Esophagus muscularis mucosa (tissue), 4 donors: ENCODE measurements at regions not wholly inside any gene's neighbourhood (a gene's known extent, or its start where the extent isn't known, plus 50 kb on each side); places are given as distances from the start of the nearest gene placed in this dataset.

Source experiments
- CTCF ChIP-seq, 3 experiments: fragments of 200-600 bp in 2 of 3; fragments of 450-650 bp in 1 of 3; sonication (generic) in 2 of 3; IDR thresholded peaks; one replicate each; pipeline ENCODE4 v1.5.1; 2017 to 2019; ENCODE audit warnings: antibody characterized with exemption in 3 of 3, mild to moderate bottlenecking in 2 of 3, moderate library complexity in 1 of 3
- EP300 ChIP-seq: sonication (generic); formaldehyde crosslinking; IDR thresholded peaks from one replicate; pipeline ENCODE4 v1.6.1; 2017; ENCODE audit warnings: antibody characterized with exemption
- POLR2A ChIP-seq: fragments of 450-650 bp; IDR thresholded peaks from one replicate; pipeline ENCODE4 v1.6.1; 2017; ENCODE audit warnings: antibody characterized with exemption, moderate library complexity, mild to moderate bottlenecking, low read depth
- POLR2AphosphoS5 ChIP-seq, 2 donors: sonication (generic); formaldehyde crosslinking; IDR thresholded peaks; one replicate each; pipeline ENCODE4 v1.6.1; 2017; ENCODE audit warnings: antibody characterized with exemption in 2 of 2

- no peak for TF ChIP-seq CTCF (IDR thresholded peaks at IDR 0.05)
- no peak for TF ChIP-seq POLR2AphosphoS5 (IDR thresholded peaks at IDR 0.05)
- TF ChIP-seq EP300 = no peak
- no peak for TF ChIP-seq POLR2A
Measured at GRCh38 chr6:92634561-92634960, 784.8 kb downstream of the EPHA7 start.
